Mucosa of rectum (tissue), 2 donors: ENCODE measurements at regions not wholly inside any gene's neighbourhood (a gene's known extent, or its start where the extent isn't known, plus 50 kb on each side); places are given as distances from the start of the nearest gene placed in this dataset.
"Not testable (repeated sequence)": the region's sequence is repeated elsewhere in the genome, so short reads cannot be mapped to it uniquely, and the experiment has no call there.

ENCODE experiments used
- H3K27ac ChIP-seq, 2 donors: one replicate each; pipeline ENCODE4 v1.7.0; 2013; ENCODE audit warnings: inconsistent platforms in 2 of 2, low read depth in 2 of 2, low read length in 2 of 2
- H3K27me3 ChIP-seq, 2 donors: one replicate each; pipeline ENCODE4 v1.7.0; 2013; ENCODE audit warnings: low read length in 2 of 2; ENCODE audit not compliant: control insufficient read depth in 2 of 2, insufficient read depth in 2 of 2
- H3K36me3 ChIP-seq, 2 donors: one replicate each; pipeline ENCODE4 v1.7.0; 2013; ENCODE audit warnings: low read length in 2 of 2; ENCODE audit not compliant: control insufficient read depth in 2 of 2, insufficient read depth in 2 of 2
- H3K4me1 ChIP-seq, 2 donors: one replicate each; pipeline ENCODE4 v1.7.0; 2013; ENCODE audit warnings: low read length in 2 of 2, mild to moderate bottlenecking in 1 of 2; ENCODE audit not compliant: control insufficient read depth in 2 of 2, insufficient read depth in 2 of 2
- H3K4me3 ChIP-seq, 2 donors: one replicate each; pipeline ENCODE4 v1.7.0; 2013; ENCODE audit warnings: low read length in 2 of 2
- H3K9ac ChIP-seq, 2 donors: one replicate each; pipeline ENCODE4 v1.7.0; 2013; ENCODE audit warnings: low read length in 2 of 2, low read depth in 1 of 2, mild to moderate bottlenecking in 1 of 2
- H3K9me3 ChIP-seq, 2 donors: one replicate each; pipeline ENCODE4 v1.7.0; 2013; ENCODE audit warnings: low read length in 2 of 2; ENCODE audit not compliant: control insufficient read depth in 2 of 2
- donor health status: healthy.
- donor health status: Normal muscosa, but diverticular disease.

DNA sequence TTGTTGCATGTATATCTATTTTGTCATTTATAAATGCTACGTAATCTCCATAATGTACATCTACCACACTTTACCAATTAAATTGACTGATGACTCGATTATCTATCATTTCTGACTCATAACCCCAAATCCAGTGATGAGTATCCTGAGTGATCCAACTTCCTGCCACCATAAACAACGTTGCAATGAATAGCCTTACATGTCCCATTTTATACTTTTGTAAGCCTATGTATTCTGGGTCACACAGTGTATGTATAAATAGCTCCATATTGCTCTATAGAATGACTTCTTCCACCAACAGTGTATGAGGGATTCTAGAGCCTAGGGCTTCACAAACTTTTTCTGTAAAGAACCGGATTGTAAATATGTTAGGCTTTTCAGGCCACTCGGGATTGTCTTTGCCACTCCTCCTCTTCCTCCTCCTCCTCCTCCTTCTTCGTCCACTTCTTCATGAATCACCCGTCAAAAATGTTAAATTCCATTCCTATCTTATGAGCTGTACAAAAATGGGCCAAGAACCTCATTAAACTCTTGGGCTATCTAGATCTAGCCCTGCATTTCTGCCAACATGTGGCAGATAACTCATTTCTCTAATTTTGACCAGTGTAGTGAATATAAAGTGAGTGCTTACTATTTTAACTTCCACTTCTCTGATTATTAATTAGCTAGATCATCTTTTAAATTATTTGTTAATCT, 672.2 kb upstream of the AMOT start:
- no peaks in the 10 kb centered on the region for H3K27me3 ChIP-seq
- H3K36me3 ChIP-seq: no peaks in the 10 kb centered on the region
- H3K27ac ChIP-seq: no peak overlapping the region
- H3K9ac ChIP-seq: no peak overlapping the region
- no peaks in the 10 kb centered on the region for H3K4me1 ChIP-seq
- no peak overlapping the region for H3K4me3 ChIP-seq
- no peaks in the 10 kb centered on the region for H3K9me3 ChIP-seq

DNA sequence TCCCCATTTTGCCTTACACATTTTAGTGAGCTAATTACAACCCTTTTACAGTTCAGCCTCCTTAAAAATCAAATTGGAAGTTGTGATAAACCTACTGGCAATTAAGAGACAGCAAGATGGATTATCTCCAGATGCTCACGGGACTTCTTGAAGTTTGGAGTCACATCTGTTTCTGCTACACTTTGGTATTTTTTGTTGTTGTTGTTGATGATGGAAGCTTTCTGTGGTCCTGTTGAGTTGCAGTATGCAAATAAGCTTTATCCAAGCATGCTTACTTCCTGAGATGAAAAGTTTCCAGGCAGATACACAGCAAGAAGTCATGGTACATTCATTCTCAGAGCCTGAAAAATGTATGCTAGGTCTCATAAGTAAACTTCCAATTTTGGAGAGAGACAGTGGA, 670.0 kb upstream of the AMOT start:
- no peaks in the 10 kb centered on the region for H3K9me3 ChIP-seq
- no peak overlapping the region for H3K27ac ChIP-seq
- H3K36me3 ChIP-seq: no peaks in the 10 kb centered on the region
- no peak overlapping the region for H3K9ac ChIP-seq
- no peaks in the 10 kb centered on the region for H3K27me3 ChIP-seq
- H3K4me1 ChIP-seq: no peaks in the 10 kb centered on the region
- no peak overlapping the region for H3K4me3 ChIP-seq

DNA sequence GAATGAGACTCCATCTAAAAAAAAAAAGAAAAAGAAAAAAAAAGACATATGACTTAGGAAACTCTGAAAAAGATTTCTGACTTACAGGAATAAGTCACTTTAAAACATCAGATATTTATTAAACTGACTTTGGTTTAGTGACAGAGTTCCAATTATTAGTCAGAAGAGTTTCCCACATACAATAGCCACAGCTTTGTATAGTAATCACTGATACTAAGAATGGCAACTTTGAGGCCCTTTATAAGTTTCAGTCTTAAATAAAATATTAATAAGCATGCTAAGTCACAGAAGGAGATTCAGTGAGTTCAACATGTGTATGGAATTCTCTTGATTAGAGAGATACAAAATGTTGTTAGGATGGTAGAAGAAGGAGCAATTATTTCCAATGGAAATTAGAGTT, 652.3 kb upstream of the AMOT start:
- no peak overlapping the region for H3K9ac ChIP-seq
- H3K27me3 ChIP-seq: no peaks in the 10 kb centered on the region
- H3K36me3 ChIP-seq: no peaks in the 10 kb centered on the region
- no peaks in the 10 kb centered on the region for H3K4me1 ChIP-seq
- H3K9me3 ChIP-seq: no peaks in the 10 kb centered on the region
- no peak overlapping the region for H3K4me3 ChIP-seq
- H3K27ac ChIP-seq: no peak overlapping the region

DNA sequence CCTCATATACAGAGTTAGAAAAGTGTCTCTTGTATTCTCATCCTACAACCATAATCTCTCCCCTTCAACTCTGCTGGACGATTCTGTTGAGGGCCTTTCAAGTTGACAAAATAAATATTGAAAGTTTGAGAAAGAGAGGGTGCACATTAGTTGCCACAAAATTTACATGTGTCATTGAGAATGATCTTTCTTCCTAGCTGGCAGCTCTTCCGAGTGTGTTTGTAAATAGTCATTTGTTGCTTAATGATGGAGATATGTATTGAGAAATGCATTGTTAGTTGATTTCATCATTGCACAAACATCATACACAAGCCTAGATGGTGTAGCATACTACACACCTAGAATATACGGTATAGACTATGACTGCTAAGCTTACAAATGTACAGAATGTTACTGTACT, 632.8 kb upstream of the AMOT start:
- H3K27ac ChIP-seq: no peak overlapping the region
- no peaks in the 10 kb centered on the region for H3K27me3 ChIP-seq
- H3K4me1 ChIP-seq: no peaks in the 10 kb centered on the region
- no peaks in the 10 kb centered on the region for H3K9me3 ChIP-seq
- H3K4me3 ChIP-seq: no peak overlapping the region
- H3K9ac ChIP-seq: no peak overlapping the region
- no peaks in the 10 kb centered on the region for H3K36me3 ChIP-seq

DNA sequence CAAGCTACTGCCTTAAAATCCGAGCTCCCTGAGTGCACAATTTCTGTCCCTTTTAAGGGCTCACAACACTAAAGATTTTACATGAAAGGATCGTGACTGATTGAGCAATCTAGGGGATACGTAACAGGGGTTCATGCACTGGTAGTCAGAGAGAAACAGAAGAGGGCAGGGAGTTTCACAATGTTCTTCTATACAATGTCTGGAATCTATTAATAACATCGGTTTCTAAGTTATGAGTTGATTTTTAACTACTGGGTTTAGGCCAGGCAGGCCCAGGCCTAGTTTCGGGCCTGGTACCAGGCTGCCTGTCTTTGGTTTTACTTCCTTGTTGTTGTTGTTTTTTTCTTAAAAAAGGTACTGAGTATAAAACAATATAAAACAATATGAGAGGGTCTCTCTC, 632.4 kb upstream of the AMOT start:
- not testable (repeated sequence) for H3K27me3 ChIP-seq, H3K9me3 ChIP-seq, H3K4me1 ChIP-seq, H3K4me3 ChIP-seq, H3K27ac ChIP-seq, H3K36me3 ChIP-seq, H3K9ac ChIP-seq

DNA sequence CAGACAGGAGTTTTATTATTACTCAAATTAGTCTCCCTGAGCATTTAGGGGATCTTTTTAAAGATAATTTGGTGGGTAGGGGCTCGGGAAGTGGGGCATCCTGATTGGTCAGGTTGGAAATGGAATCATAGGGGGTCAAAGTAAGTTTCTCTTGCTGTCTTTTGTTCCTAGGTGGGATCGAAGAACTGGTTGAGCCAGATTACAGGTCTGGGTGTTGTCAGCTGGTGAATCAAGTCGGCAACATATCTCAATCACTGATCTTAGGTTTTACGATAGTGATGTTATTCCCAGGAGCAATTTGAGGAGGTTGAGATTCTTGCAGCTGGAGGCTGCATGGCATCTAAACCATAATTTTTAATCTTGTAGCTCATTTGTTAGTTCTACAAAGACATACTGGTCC, 629.5 kb upstream of the AMOT start:
- H3K27me3 ChIP-seq: no peaks in the 10 kb centered on the region
- H3K36me3 ChIP-seq: no peaks in the 10 kb centered on the region
- H3K4me3 ChIP-seq: no peak overlapping the region
- no peaks in the 10 kb centered on the region for H3K4me1 ChIP-seq
- no peak overlapping the region for H3K27ac ChIP-seq
- no peak overlapping the region for H3K9ac ChIP-seq
- H3K9me3 ChIP-seq: no peaks in the 10 kb centered on the region

DNA sequence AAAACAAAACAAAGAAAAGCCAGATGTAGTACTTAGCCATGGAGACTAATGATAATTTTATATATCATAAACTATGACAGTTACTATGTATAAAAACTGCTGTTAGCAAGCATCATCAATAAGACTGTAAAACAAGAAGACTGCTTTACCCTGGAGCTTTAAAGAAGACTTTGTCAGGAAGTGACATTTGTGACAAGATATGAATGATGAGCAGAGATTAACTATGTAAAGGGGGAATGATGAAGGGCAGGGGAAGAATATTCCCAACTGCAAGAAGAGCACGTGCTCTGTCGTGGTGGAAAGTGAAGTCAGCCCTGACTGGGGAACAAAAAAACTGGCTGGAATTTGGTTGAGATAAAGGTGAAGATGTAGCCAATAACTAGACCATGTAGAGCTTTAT, 617.1 kb upstream of the AMOT start:
- no peaks in the 10 kb centered on the region for H3K9me3 ChIP-seq

DNA sequence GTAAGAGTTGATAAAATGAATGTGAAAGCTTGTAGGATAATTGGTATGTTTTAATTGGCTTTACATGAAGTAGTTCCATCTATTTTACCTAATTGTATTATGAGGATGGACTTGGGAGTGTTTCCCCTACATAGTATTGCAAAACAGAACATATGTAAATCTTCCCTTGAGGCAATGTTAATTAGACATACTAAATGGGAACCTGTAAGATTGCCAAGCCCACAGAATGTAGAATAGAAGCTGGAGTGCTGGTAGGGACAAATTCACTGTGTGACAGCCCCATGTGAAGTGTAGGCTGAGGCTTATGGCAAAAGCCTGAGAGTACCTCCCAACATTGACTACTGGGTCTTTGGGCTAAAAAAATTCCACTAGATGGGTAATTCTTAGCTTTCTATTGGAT, 615.0 kb upstream of the AMOT start:
- no peaks in the 10 kb centered on the region for H3K4me1 ChIP-seq
- H3K36me3 ChIP-seq: no peaks in the 10 kb centered on the region
- no peak overlapping the region for H3K9ac ChIP-seq
- H3K27me3 ChIP-seq: no peaks in the 10 kb centered on the region
- no peak overlapping the region for H3K27ac ChIP-seq
- no peak overlapping the region for H3K4me3 ChIP-seq
- H3K9me3 ChIP-seq: no peaks in the 10 kb centered on the region

More for the DNA sequence above, 617.1 kb upstream of the AMOT start:
- Histone ChIP-seq H3K9ac (no peak overlapping the region), H3K27ac (no peak overlapping the region), H3K4me3 (no peak overlapping the region), H3K36me3 (no peaks in the 10 kb centered on the region), H3K4me1 (no peaks in the 10 kb centered on the region), H3K27me3 (no peaks in the 10 kb centered on the region)

DNA sequence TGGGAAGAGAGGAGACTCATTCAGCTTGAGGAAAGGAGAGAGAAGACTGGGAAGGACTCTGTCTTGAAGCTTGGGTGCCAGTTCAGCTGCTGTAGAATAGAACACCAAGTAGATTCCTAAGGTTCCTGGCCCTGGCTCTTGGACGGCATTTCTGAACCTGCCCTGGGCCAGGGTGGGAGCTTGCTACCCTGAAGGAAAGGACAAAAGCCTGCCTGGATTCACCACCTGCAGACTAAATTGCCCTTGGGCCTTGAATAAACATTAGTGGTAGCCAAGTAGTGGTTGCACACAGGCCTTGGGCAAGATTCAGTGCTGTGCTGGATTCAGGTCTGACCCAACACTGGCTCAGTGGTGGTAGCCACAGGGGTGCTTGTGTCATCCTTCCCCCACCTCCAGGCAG, 588.4 kb upstream of the AMOT start:
- Histone ChIP-seq H3K36me3 (no peaks in the 10 kb centered on the region), H3K4me3 (no peak overlapping the region), H3K27ac (no peak overlapping the region), H3K9ac (no peak overlapping the region), H3K9me3 (no peaks in the 10 kb centered on the region), H3K27me3 (no peaks in the 10 kb centered on the region), H3K4me1 (no peaks in the 10 kb centered on the region)

DNA sequence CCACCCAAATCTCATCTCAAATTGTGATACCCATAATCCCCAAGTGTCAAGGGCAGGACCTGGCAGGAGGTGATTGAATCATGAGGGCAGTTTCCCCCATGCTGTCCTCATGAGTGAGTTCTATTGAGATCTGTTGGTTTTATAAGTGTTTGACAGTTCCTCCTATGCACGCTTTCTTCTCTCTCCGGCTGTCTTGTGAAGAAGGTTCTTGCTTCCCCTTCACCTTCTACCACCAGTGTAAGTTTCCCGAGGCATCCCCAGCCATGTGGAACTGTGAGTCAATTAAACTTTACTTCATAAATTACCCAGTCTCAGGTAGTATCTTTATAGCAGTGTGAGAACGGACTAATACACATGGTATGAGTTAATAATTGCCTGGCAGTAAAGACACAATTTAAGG, 581.7 kb upstream of the AMOT start:
- H3K9ac ChIP-seq: no peak overlapping the region
- H3K36me3 ChIP-seq: no peaks in the 10 kb centered on the region
- H3K4me1 ChIP-seq: no peaks in the 10 kb centered on the region
- peaks cover 0 to 3% of the 10 kb centered on the region in 2 donors for H3K9me3 ChIP-seq
- no peak overlapping the region for H3K27ac ChIP-seq
- no peaks in the 10 kb centered on the region for H3K27me3 ChIP-seq
- no peak overlapping the region for H3K4me3 ChIP-seq

DNA sequence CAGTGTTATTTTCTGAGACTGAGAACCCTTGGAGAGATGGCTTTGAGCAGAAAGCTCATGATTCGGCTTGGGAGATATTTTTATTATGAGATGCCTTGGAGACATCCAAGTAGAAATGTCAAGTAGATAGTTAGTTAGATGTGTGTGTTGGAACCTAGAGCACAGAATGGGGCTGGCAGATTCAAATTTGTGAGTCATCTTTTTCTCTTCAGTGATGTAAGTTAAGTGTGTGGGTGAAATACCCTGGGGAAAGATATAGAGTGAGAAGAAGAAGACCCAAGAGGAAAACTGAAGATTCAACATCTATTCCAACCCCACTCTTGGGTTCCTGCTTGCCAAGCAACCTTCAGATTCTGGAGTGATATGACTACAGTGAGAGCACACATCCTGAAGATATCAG, 580.8 kb upstream of the AMOT start:
- Histone ChIP-seq H3K4me3 (no peak overlapping the region), H3K9me3 (peaks cover 0 to 3% of the 10 kb centered on the region in 2 donors), H3K9ac (no peak overlapping the region), H3K27ac (no peak overlapping the region), H3K27me3 (no peaks in the 10 kb centered on the region), H3K36me3 (no peaks in the 10 kb centered on the region), H3K4me1 (no peaks in the 10 kb centered on the region)
